Hematopoietic multipotent progenitor cell treated with erythropoietin and hydrocortisone succinate and interleukin-3 and kit ligand, for 8 days (in vitro differentiated cells): ENCODE measurements at regions not wholly inside any gene's neighbourhood (a gene's known extent, or its start where the extent isn't known, plus 50 kb on each side); places are given as distances from the start of the nearest gene placed in this dataset.

Experiments used
- DNase-seq: peaks from one replicate; pipeline ENCODE4 v3.0.0-alpha.2; 2015

- DNase-seq, result no peak
Measured at GRCh38 chr3:84439476-84439875, 519.3 kb upstream of the CADM2 start.

GRCh38 chr3:84440291-84440690 lies 518.5 kb upstream of the CADM2 start:
- DNase-seq, result no peak

- no peak for DNase-seq
Measured at GRCh38 chr3:84442533-84442932, 516.3 kb upstream of the CADM2 start.

GRCh38 chr3:84444726-84445521 lies 513.9 kb upstream of the CADM2 start:
- DNase-seq, result no peak

GRCh38 chr3:84487296-84487695 lies 471.5 kb upstream of the CADM2 start:
- no peak for DNase-seq

- DNase-seq, result no peak
Measured at GRCh38 chr3:84504761-84505160, 454.0 kb upstream of the CADM2 start.

- DNase-seq, result no peak
Measured at GRCh38 chr3:84510007-84510406, 448.8 kb upstream of the CADM2 start.

GRCh38 chr3:84522893-84523292 lies 435.9 kb upstream of the CADM2 start:
- no peak for DNase-seq

- no peak for DNase-seq
Measured at GRCh38 chr3:84536916-84537315, 421.9 kb upstream of the CADM2 start.

- DNase-seq, result no peak
Measured at GRCh38 chr3:84538597-84538996, 420.2 kb upstream of the CADM2 start.

GRCh38 chr3:84547207-84547606 lies 411.6 kb upstream of the CADM2 start:
- no peak for DNase-seq

GRCh38 chr3:84547971-84548970 lies 410.5 kb upstream of the CADM2 start:
- DNase-seq, result peak; percentile 20

GRCh38 chr3:84555629-84556028 lies 403.2 kb upstream of the CADM2 start:
- DNase-seq, result no peak

- DNase-seq, result no peak
Measured at GRCh38 chr3:84566256-84566655, 392.5 kb upstream of the CADM2 start.

- DNase-seq, result no peak
Measured at GRCh38 chr3:84567796-84568195, 391.0 kb upstream of the CADM2 start.

- DNase-seq, result no peak
Measured at GRCh38 chr3:84573962-84574361, 384.8 kb upstream of the CADM2 start.

- no peak for DNase-seq
Measured at GRCh38 chr3:84586427-84586826, 372.4 kb upstream of the CADM2 start.

GRCh38 chr3:84600703-84601225 lies 358.0 kb upstream of the CADM2 start:
- no peak for DNase-seq

GRCh38 chr3:84601303-84601702 lies 357.5 kb upstream of the CADM2 start:
- DNase-seq, result no peak

- DNase-seq, result no peak
Measured at GRCh38 chr3:84621823-84622222, 337.0 kb upstream of the CADM2 start.

GRCh38 chr3:84634668-84635067 lies 324.1 kb upstream of the CADM2 start:
- DNase-seq, result no peak

GRCh38 chr3:84637272-84637671 lies 321.5 kb upstream of the CADM2 start:
- peak; percentile 2 for DNase-seq

- DNase-seq, result no peak
Measured at GRCh38 chr3:84666468-84666867, 292.3 kb upstream of the CADM2 start.

GRCh38 chr3:84679211-84679610 lies 279.6 kb upstream of the CADM2 start:
- DNase-seq, result no peak
